K562 (cell line): ENCODE measurements at regions not wholly inside any gene's neighbourhood (a gene's known extent, or its start where the extent isn't known, plus 50 kb on each side); places are given as distances from the start of the nearest gene placed in this dataset.

Source experiments
- ATAC-seq: fragments of 200-7000 bp; cut with Tn5 transposase; 3 replicates; pipeline ENCODE4 v1.9.1; 2020; ENCODE audit warnings: moderate library complexity
- BruUV-seq: library from RNA; stranded (reverse); fragments of 400-500 nt; replicated peaks from 2 replicates; lab custom pipeline; 2021; lab: Mats Ljungman, UMichigan
- CTCF ChIA-PET: fragments of 300-600 bp; formaldehyde crosslinking; extraction: SDS; loops from one replicate; lab custom pipeline; 2021; ENCODE audit warnings: low intra/inter-chr PET ratio; lab: Yijun Ruan, JAX
- POLR2A ChIA-PET: fragments of 300-600, 350-650 bp; sonication (Branson Sonifier 250); formaldehyde crosslinking; extraction: SDS; loops from one replicate; lab custom pipeline; 2021; ENCODE audit warnings: antibody characterized with exemption, inconsistent platforms; lab: Yijun Ruan, JAX
- DNase-seq, 4 experiments: peaks; one replicate each; pipeline versions ENCODE4 v3.0.0 to v3.0.0-alpha.2; 2011 to 2018; ENCODE audit warnings: low spot score in 3 of 4, mixed read lengths in 3 of 4; ENCODE audit errors: extremely low read depth in 1 of 4
- FAIRE-seq: peaks from 2 replicates; lab custom pipeline; 2011; peaks lifted over from hg19 to GRCh38; lab: Jason Lieb, UNC
- H2AFZ ChIP-seq: 2 replicates; pipeline ENCODE4 v1.6.0; 2011; ENCODE audit warnings: low read depth, low read length, control low read depth, inconsistent platforms
- H3K27ac ChIP-seq: fragments of 200-600 bp; 3 replicates; pipeline ENCODE4 v1.8.0; 2011; ENCODE audit warnings: low read depth, mild to moderate bottlenecking, control low read depth, inconsistent platforms, low read length, moderate library complexity, mixed read lengths; ENCODE audit errors: extremely low read depth
- H3K27me3 ChIP-seq, 2 experiments: fragments of 300-600 bp in 1 of 2; 2 replicates in 1 of 2; 3 replicates in 1 of 2; pipeline versions ENCODE4 v1.6.0 to v1.8.0; 2011; ENCODE audit warnings: inconsistent platforms in 2 of 2, low read length in 2 of 2, mild to moderate bottlenecking in 1 of 2, mixed read lengths in 1 of 2, moderate library complexity in 1 of 2; ENCODE audit not compliant: control insufficient read depth in 2 of 2, insufficient read depth in 2 of 2
- H3K36me3 ChIP-seq: fragments of 300-600 bp; 3 replicates; pipeline ENCODE4 v1.8.0; 2011; ENCODE audit warnings: mild to moderate bottlenecking, low read length, inconsistent platforms; ENCODE audit not compliant: control insufficient read depth, insufficient read depth
- H3K4me1 ChIP-seq, 2 experiments: fragments of 200-600 bp in 1 of 2; replicated peaks in 1 of 2; 2 replicates in 1 of 2; 3 replicates in 1 of 2; pipeline versions ENCODE4 v1.5.1 to v1.8.0; 2011; ENCODE audit warnings: inconsistent platforms in 2 of 2, low read length in 2 of 2, mild to moderate bottlenecking in 1 of 2, mixed read lengths in 1 of 2, moderate library complexity in 1 of 2; ENCODE audit not compliant: control insufficient read depth in 2 of 2, insufficient read depth in 2 of 2
- H3K4me2 ChIP-seq: 2 replicates; pipeline ENCODE4 v1.6.1; 2011; ENCODE audit warnings: low read length, control low read depth, inconsistent platforms, mixed read lengths; ENCODE audit not compliant: insufficient read depth
- H3K4me3 ChIP-seq: fragments of 200-600 bp; sonication (generic), shearing (Covaris generic); 2 replicates; pipeline ENCODE4 v1.5.1; 2016; ENCODE audit warnings: control low read depth, inconsistent platforms
- H3K79me2 ChIP-seq: fragments of 200-600 bp; 3 replicates; pipeline ENCODE4 v1.8.0; 2011; ENCODE audit warnings: low read length, inconsistent platforms; ENCODE audit not compliant: control insufficient read depth, insufficient read depth
- H3K9ac ChIP-seq, 2 experiments: 2 replicates each; pipeline versions ENCODE4 v1.6.0 to v1.6.1; 2011; ENCODE audit warnings: low read depth in 2 of 2, low read length in 2 of 2, control low read depth in 1 of 2, inconsistent platforms in 1 of 2, mild to moderate bottlenecking in 1 of 2, mixed read lengths in 1 of 2; ENCODE audit not compliant: insufficient read depth in 1 of 2
- H3K9me1 ChIP-seq: one replicate; pipeline ENCODE4 v1.6.0; 2011; ENCODE audit warnings: inconsistent platforms, mild to moderate bottlenecking, low read length, moderate library complexity; ENCODE audit not compliant: control insufficient read depth, insufficient read depth
- H3K9me3 ChIP-seq: replicated peaks from 2 replicates; pipeline ENCODE4 v1.5.1; 2011; ENCODE audit warnings: low read depth, low read length, inconsistent platforms; ENCODE audit not compliant: control insufficient read depth, insufficient read depth
- H4K20me1 ChIP-seq: replicated peaks from 2 replicates; pipeline ENCODE4 v1.6.1; 2011; ENCODE audit warnings: low read length, inconsistent platforms, mixed read lengths; ENCODE audit not compliant: control insufficient read depth, insufficient read depth
- BRD4 ChIP-seq: fragments of 200-600 bp; sonication (generic); IDR thresholded peaks from 2 replicates; pipeline ENCODE4 v1.6.1; 2017; ENCODE audit warnings: inconsistent platforms
- CREBBP ChIP-seq: IDR thresholded peaks from one replicate; pipeline ENCODE4 v1.6.1; 2012; ENCODE audit warnings: low read depth, mild to moderate bottlenecking, control low read depth, inconsistent platforms, low read length
- GATAD2A ChIP-seq: fragments of 450-650 bp; IDR thresholded peaks from 2 replicates; pipeline ENCODE4 v1.6.1; 2017
- RBM34 ChIP-seq: fragments of 200-400 bp; formaldehyde crosslinking; IDR thresholded peaks from 2 replicates; pipeline ENCODE4 v1.6.1; 2018; ENCODE audit warnings: low read length, borderline replicate concordance; ENCODE audit not compliant: insufficient read depth
- RFX1 ChIP-seq: fragments of 450-650 bp; IDR thresholded peaks from 2 replicates; pipeline ENCODE4 v1.6.1; 2016; ENCODE audit warnings: mild to moderate bottlenecking, moderate library complexity
- TSC22D4 ChIP-seq: fragments of 450-650 bp; IDR thresholded peaks from 2 replicates; pipeline ENCODE4 v1.6.1; 2016; ENCODE audit warnings: missing genetic modification characterization, missing biosample characterization, control low read depth
- ZKSCAN3 ChIP-seq: fragments of 250-450 bp; sonication (Bioruptor Pico); IDR thresholded peaks from 2 replicates; pipeline ENCODE4 v1.4.0; 2020
- ZNF695 ChIP-seq: fragments of 450-650 bp; formaldehyde crosslinking; IDR thresholded peaks from 2 replicates; pipeline ENCODE4 v1.4.0; 2020; ENCODE audit warnings: mild to moderate bottlenecking, moderate library complexity
- WGBS: fragments of 100-300 bp; shearing (Covaris generic); methylation state at CpG from one replicate; pipeline ENCODE4 v1.1.6; 2016; ENCODE audit warnings: low coverage, mixed read lengths; ENCODE audit not compliant: insufficient coverage; ENCODE audit errors: missing lambda C conversion rate; 5-methylcytosine and 5-hydroxymethylcytosine counted together
- in situ Hi-C: fragments of 300-500 bp; cut with MboI; formaldehyde crosslinking; loops from 4 replicates; pipeline ENCODE4 v1.15.0; 2018; ENCODE audit warnings: inconsistent platforms, mixed read lengths
- intact Hi-C: fragments of 100-400 bp; cut with micrococcal nuclease; formaldehyde crosslinking; loops from 2 replicates; pipeline ENCODE4 v1.14.2; 2022
- TF ChIP-seq, protein P1 (sequence below): sonication (generic); formaldehyde crosslinking; IDR thresholded peaks from 2 replicates; pipeline ENCODE4 v1.9.0; 2022; ENCODE audit warnings: mild to moderate bottlenecking, missing genetic modification reagents
- TF ChIP-seq, protein P2 (sequence below): fragments of 450-650 bp; formaldehyde crosslinking; IDR thresholded peaks from 2 replicates; pipeline ENCODE4 v1.4.0; 2022; ENCODE audit warnings: mild to moderate bottlenecking, moderate library complexity
- TF ChIP-seq, protein P3 (sequence below), 2 experiments: fragments of 150-350 bp in 1 of 2; IDR thresholded peaks; 2 replicates each; pipeline ENCODE4 v1.6.1; 2012 to 2016; ENCODE audit warnings: low read depth in 2 of 2, low read length in 2 of 2, mild to moderate bottlenecking in 1 of 2, moderate library complexity in 1 of 2

DNA sequence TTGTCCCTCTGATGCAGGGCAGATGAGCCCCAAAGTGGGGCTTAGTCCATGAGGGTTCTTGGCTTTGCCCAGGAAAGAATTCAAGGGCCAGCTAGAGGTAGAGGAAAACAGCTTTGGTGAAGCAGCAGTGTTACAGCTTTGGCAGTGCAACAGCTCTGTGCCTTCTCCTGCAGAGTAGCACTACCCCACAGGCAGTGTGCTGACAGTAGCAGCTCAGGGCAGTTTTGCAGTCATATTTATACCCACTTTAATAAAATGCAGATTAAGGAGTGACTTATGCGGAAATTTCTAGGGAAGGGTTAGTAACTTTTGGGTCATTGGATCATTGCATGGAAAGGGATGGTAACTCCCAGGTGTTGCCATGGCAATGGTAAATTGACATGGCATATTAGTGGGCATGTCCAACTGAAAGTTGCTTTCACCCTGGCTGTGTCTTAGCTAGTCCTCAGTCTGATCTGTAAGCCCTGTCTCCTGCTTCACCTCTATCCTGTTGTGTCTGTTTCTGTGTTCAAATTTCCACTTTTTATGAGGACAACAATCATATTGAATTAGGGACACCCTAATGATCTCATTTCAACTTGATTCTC is 241.3 kb upstream of the C2CD4B start:
- Histone ChIP-seq H3K9ac (no peak overlapping the region), H2AFZ (no peak overlapping the region), H3K4me2 (no peak overlapping the region), H3K9me3 (no peaks in the 10 kb centered on the region), H3K36me3 (no peaks in the 10 kb centered on the region), H3K4me3 (no peak overlapping the region), H3K27ac (no peak overlapping the region), H3K79me2 (no peaks in the 10 kb centered on the region), H4K20me1 (no peaks in the 10 kb centered on the region), H3K9me1 (no peaks in the 10 kb centered on the region), H3K27me3 (peaks cover 3 to 22% of the 10 kb centered on the region in 2 experiments; a peak in 4 of 5 replicates)
- ATAC-seq = no peak
- FAIRE-seq = no peak
- intact Hi-C loops = no loop called here
- CTCF ChIA-PET = no interaction called here
- in situ Hi-C loops = no loop called here
- 11% methylated on average over 1 of the region's 1 CpG for WGBS
- DNase-seq = no peak
- no TSS peak for BruUV-seq
- TF ChIP-seq, protein P1, sequence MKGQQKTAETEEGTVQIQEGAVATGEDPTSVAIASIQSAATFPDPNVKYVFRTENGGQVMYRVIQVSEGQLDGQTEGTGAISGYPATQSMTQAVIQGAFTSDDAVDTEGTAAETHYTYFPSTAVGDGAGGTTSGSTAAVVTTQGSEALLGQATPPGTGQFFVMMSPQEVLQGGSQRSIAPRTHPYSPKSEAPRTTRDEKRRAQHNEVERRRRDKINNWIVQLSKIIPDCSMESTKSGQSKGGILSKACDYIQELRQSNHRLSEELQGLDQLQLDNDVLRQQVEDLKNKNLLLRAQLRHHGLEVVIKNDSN (CRISPR knock-in tag) = no peak
- TF ChIP-seq RFX1 = peak; percentile 16; the same call in 1 of the 2 replicates
- TF ChIP-seq, all 486 proteins: peak for 1
- no peaks in the 10 kb centered on the region for H3K4me1 ChIP-seq
- POLR2A ChIA-PET = no interaction called here

DNA sequence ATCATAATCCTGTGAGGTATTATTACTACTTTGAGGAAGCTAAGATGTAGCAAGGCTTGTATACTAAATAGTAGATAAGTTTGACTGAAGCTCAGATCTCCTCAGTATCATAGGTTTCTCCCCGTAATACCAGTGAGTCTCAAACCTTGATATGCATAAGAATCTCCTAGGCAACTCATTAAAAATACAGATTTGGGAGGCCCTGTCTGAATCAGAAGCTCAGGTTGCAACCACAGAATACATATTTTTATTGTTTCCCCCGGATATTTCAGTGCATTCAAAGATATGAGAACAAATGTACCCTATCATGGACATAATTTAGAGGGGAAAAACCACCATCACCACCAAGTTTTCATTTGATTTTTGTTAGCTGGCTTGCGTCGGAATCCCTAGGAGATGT is 242.1 kb upstream of the C2CD4B start:
- TF ChIP-seq, protein P2, sequence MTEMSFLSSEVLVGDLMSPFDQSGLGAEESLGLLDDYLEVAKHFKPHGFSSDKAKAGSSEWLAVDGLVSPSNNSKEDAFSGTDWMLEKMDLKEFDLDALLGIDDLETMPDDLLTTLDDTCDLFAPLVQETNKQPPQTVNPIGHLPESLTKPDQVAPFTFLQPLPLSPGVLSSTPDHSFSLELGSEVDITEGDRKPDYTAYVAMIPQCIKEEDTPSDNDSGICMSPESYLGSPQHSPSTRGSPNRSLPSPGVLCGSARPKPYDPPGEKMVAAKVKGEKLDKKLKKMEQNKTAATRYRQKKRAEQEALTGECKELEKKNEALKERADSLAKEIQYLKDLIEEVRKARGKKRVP (CRISPR knock-in tag) = no peak
- TF ChIP-seq ZNF695 (no peak), ZKSCAN3 (no peak), GATAD2A (no peak), RBM34 (no peak), TSC22D4 (tag) (no peak), CREBBP (no peak), BRD4 (no peak)
- TF ChIP-seq, protein P3, sequence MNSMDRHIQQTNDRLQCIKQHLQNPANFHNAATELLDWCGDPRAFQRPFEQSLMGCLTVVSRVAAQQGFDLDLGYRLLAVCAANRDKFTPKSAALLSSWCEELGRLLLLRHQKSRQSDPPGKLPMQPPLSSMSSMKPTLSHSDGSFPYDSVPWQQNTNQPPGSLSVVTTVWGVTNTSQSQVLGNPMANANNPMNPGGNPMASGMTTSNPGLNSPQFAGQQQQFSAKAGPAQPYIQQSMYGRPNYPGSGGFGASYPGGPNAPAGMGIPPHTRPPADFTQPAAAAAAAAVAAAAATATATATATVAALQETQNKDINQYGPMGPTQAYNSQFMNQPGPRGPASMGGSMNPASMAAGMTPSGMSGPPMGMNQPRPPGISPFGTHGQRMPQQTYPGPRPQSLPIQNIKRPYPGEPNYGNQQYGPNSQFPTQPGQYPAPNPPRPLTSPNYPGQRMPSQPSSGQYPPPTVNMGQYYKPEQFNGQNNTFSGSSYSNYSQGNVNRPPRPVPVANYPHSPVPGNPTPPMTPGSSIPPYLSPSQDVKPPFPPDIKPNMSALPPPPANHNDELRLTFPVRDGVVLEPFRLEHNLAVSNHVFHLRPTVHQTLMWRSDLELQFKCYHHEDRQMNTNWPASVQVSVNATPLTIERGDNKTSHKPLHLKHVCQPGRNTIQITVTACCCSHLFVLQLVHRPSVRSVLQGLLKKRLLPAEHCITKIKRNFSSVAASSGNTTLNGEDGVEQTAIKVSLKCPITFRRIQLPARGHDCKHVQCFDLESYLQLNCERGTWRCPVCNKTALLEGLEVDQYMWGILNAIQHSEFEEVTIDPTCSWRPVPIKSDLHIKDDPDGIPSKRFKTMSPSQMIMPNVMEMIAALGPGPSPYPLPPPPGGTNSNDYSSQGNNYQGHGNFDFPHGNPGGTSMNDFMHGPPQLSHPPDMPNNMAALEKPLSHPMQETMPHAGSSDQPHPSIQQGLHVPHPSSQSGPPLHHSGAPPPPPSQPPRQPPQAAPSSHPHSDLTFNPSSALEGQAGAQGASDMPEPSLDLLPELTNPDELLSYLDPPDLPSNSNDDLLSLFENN (IDR thresholded peaks at IDR 0.05; ENCODE audit: low read depth in 2 of 2, low read length in 2 of 2) = no peak
- Histone ChIP-seq H3K27me3 (peaks cover 3 to 22% of the 10 kb centered on the region in 2 experiments; a peak in 4 of 5 replicates), H3K79me2 (no peaks in the 10 kb centered on the region), H3K4me2 (no peak overlapping the region), H3K27ac (no peak overlapping the region), H3K9me1 (no peaks in the 10 kb centered on the region), H3K36me3 (no peaks in the 10 kb centered on the region), H2AFZ (no peak overlapping the region), H3K9ac (no peak overlapping the region), H3K4me1 (no peaks in the 10 kb centered on the region), H4K20me1 (no peaks in the 10 kb centered on the region), H3K9me3 (no peaks in the 10 kb centered on the region), H3K4me3 (no peak overlapping the region)
- DNase-seq = no peak
- ATAC-seq = no peak
- in situ Hi-C loops = no loop called here
- intact Hi-C loops = no loop called here
- BruUV-seq = no TSS peak
- WGBS = 0% methylated on average over 4 of the region's 4 CpGs
- no peak for FAIRE-seq
- ChIA-PET CTCF (no interaction called here), POLR2A (no interaction called here)
